ENCODE measurements at regions not wholly inside any gene's neighbourhood (a gene's known extent, or its start where the extent isn't known, plus 50 kb on each side); places are given as distances from the start of the nearest gene placed in this dataset.

GRCh38 chr14:25101276-25101675 lies 51.3 kb upstream of the STXBP6 start:
- H3K27ac Mint-ChIP-seq = no peak overlapping the region
- H3K4me3 Mint-ChIP-seq = no peak overlapping the region
- H3K36me3 Mint-ChIP-seq (ENCODE audit: low read depth) = no peaks in the 10 kb centered on the region
- no peak for TF ChIP-seq CTCF (IDR thresholded peaks at IDR 0.05)
- DNase-seq = no peak
- H3K27me3 Mint-ChIP-seq (ENCODE audit: insufficient read depth) = no peaks in the 10 kb centered on the region
- no peaks in the 10 kb centered on the region for H3K9me3 Mint-ChIP-seq
- no peaks in the 10 kb centered on the region for H3K4me1 Mint-ChIP-seq (ENCODE audit: low read depth)

All from HFFc6 (cell line).